ENCODE measurements at regions not wholly inside any gene's neighbourhood (a gene's known extent, or its start where the extent isn't known, plus 50 kb on each side); places are given as distances from the start of the nearest gene placed in this dataset.

GRCh38 chr5:167029488-167029887 lies 1262.0 kb upstream of the WWC1 start:
- no peak overlapping the region for H3K4me3 ChIP-seq (ENCODE audit: low read depth, low read length)
- TF ChIP-seq, protein P1, sequence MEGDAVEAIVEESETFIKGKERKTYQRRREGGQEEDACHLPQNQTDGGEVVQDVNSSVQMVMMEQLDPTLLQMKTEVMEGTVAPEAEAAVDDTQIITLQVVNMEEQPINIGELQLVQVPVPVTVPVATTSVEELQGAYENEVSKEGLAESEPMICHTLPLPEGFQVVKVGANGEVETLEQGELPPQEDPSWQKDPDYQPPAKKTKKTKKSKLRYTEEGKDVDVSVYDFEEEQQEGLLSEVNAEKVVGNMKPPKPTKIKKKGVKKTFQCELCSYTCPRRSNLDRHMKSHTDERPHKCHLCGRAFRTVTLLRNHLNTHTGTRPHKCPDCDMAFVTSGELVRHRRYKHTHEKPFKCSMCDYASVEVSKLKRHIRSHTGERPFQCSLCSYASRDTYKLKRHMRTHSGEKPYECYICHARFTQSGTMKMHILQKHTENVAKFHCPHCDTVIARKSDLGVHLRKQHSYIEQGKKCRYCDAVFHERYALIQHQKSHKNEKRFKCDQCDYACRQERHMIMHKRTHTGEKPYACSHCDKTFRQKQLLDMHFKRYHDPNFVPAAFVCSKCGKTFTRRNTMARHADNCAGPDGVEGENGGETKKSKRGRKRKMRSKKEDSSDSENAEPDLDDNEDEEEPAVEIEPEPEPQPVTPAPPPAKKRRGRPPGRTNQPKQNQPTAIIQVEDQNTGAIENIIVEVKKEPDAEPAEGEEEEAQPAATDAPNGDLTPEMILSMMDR (IDR thresholded peaks at IDR 0.05; ENCODE audit: insufficient read depth, low read length): no peak
- no peak for DNase-seq (ENCODE audit: low read depth)

DNA sequence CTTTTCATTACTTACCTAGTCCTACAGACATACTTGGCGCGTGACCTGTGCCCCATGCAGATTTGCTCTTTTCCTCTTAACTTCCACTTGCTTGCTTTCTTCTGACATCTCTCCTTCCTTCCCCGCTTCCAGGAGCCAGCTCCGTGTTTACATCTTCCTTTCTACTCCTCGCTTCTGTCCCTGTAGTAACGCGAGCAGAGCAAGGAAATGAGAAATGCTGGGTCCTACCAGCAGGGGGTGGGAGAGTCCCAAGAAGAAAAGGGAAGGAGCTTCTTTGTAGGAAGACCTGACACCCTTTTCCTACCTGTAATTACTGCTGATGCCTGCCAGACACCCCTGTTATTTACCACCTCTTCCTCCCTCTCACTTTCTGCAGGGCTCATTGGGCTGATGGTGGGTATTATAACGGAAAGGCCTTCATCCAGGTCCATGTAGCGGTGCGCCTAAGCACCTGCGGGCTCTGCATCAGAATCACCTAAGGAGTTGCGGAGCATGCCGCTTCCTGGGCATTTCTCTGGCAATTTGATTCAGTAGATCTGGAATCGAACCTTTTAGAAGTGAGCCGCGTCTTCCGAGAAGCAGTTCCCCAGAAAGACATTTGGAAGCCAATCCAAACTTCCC lies 1260.8 kb upstream of the WWC1 start:
- no peak overlapping the region for H3K4me3 ChIP-seq (ENCODE audit: low read depth, low read length)
- TF ChIP-seq, protein P1 (IDR thresholded peaks at IDR 0.05; ENCODE audit: insufficient read depth, low read length): peak; percentile 1
- no peak for DNase-seq (ENCODE audit: low read depth)

GRCh38 chr5:167036585-167036984 lies 1254.9 kb upstream of the WWC1 start:
- TF ChIP-seq, protein P1 (IDR thresholded peaks at IDR 0.05; ENCODE audit: insufficient read depth, low read length): no peak
- DNase-seq (ENCODE audit: low read depth): no peak
- H3K4me3 ChIP-seq (ENCODE audit: low read depth, low read length): no peak overlapping the region

DNA sequence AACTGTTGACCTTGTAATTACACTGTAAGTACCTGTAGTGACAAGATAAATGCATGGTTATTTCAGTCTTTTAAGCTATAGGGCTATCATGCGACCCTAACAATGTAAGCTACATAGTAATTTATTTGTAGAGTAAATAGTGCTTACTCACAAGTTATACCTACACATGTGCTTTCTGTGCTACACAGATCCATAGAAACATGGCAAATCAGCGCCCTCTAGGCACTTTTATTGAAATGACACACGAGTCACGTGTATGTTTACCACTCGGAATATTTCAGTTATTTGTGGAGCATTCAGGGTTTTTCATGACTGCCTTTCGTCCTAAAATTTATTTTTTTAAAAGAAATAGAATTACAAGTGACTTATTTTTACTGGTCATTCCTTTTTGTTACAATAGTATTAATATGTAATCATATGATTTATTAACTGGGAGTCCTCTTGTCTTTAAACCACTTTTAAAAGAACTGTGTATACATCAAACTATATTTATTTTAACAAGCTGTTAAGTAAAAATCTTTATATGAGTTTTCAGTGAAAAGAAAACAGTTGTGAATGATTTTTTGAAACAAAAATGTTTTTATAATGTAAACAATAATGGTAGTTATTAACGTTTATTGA lies 1242.3 kb upstream of the WWC1 start:
- TF ChIP-seq, protein P1 (IDR thresholded peaks at IDR 0.05; ENCODE audit: insufficient read depth, low read length): no peak
- DNase-seq (ENCODE audit: low read depth): peak; percentile 6
- H3K4me3 ChIP-seq (ENCODE audit: low read depth, low read length): no peak overlapping the region

- TF ChIP-seq, protein P1 (IDR thresholded peaks at IDR 0.05; ENCODE audit: insufficient read depth, low read length): no peak
- DNase-seq (ENCODE audit: low read depth): no peak
- H3K4me3 ChIP-seq (ENCODE audit: low read depth, low read length): no peak overlapping the region
These were observed 1241.5 kb upstream of the WWC1 start for GRCh38 chr5:167049771-167050567.

GRCh38 chr5:167050568-167051401 lies 1240.7 kb upstream of the WWC1 start:
- DNase-seq (ENCODE audit: low read depth): peak; percentile 20
- TF ChIP-seq, protein P1 (IDR thresholded peaks at IDR 0.05; ENCODE audit: insufficient read depth, low read length): no peak
- H3K4me3 ChIP-seq (ENCODE audit: low read depth, low read length): no peak overlapping the region
